ENCODE measurements at regions not wholly inside any gene's neighbourhood (a gene's known extent, or its start where the extent isn't known, plus 50 kb on each side); places are given as distances from the start of the nearest gene placed in this dataset.

GRCh38 chr11:70842256-70842655 lies 410.1 kb downstream of the SHANK2 start:
- TF ChIP-seq EZH2 (IDR thresholded peaks at IDR 0.05), result no peak
- TF ChIP-seq CTCF (IDR thresholded peaks at IDR 0.05), result no peak

Measured in neural progenitor cell (in vitro differentiated cells).